Fibroblast of skin of left quadriceps (primary cell): ENCODE measurements at regions not wholly inside any gene's neighbourhood (a gene's known extent, or its start where the extent isn't known, plus 50 kb on each side); places are given as distances from the start of the nearest gene placed in this dataset.

Experiments used
- DNase-seq, 2 experiments: peaks; one replicate each; pipeline ENCODE4 v3.0.0-alpha.2; 2013; ENCODE audit warnings: low read depth in 2 of 2

GRCh38 chr5:174311121-174311520, 265.6 kb downstream of the NSG2 start:
- no peak for DNase-seq

GRCh38 chr5:174311531-174312269, 266.2 kb downstream of the NSG2 start:
- no peak for DNase-seq

GRCh38 chr5:174312270-174312617, 266.7 kb downstream of the NSG2 start:
- no peak for DNase-seq

- DNase-seq, result no peak
Observed at GRCh38 chr5:174312641-174313040, 267.1 kb downstream of the NSG2 start.

- DNase-seq, result no peak
Observed at GRCh38 chr5:174313615-174314014, 268.1 kb downstream of the NSG2 start.

GRCh38 chr5:174314261-174314660, 268.8 kb downstream of the NSG2 start:
- no peak for DNase-seq

- DNase-seq, result no peak
Observed at GRCh38 chr5:174315471-174315870, 270.0 kb downstream of the NSG2 start.

- no peak for DNase-seq
Observed at GRCh38 chr5:174315871-174316270, 270.4 kb downstream of the NSG2 start.

GRCh38 chr5:174316326-174316725, 270.8 kb downstream of the NSG2 start:
- no peak for DNase-seq

- DNase-seq, result no peak
Observed at GRCh38 chr5:174317256-174317894, 271.9 kb downstream of the NSG2 start.

- DNase-seq, result no peak
Observed at GRCh38 chr5:174318578-174318977, 273.1 kb downstream of the NSG2 start.

- DNase-seq, result no peak
Observed at GRCh38 chr5:174319551-174319950, 274.0 kb downstream of the NSG2 start.

GRCh38 chr5:174320051-174320450, 274.5 kb downstream of the NSG2 start:
- no peak for DNase-seq

- no peak for DNase-seq
Observed at GRCh38 chr5:174323878-174324281, 278.4 kb downstream of the NSG2 start.

- no peak for DNase-seq
Observed at GRCh38 chr5:174324680-174325079, 279.2 kb downstream of the NSG2 start.

- no peak for DNase-seq
Observed at GRCh38 chr5:174325431-174325830, 279.9 kb downstream of the NSG2 start.

- DNase-seq, result no peak
Observed at GRCh38 chr5:174325961-174326360, 280.5 kb downstream of the NSG2 start.

- DNase-seq, result no peak
Observed at GRCh38 chr5:174326372-174326771, 280.9 kb downstream of the NSG2 start.

- DNase-seq, result peak in 1 of 2 experiments; percentile 57
Observed at GRCh38 chr5:174327317-174327864, 281.9 kb downstream of the NSG2 start.

- no peak for DNase-seq
Observed at GRCh38 chr5:174327896-174328295, 282.4 kb downstream of the NSG2 start.

- DNase-seq, result no peak
Observed at GRCh38 chr5:174328631-174329299, 283.3 kb downstream of the NSG2 start.

- DNase-seq, result no peak
Observed at GRCh38 chr5:174329738-174330137, 284.2 kb downstream of the NSG2 start.
